ENCODE measurements at regions not wholly inside any gene's neighbourhood (a gene's known extent, or its start where the extent isn't known, plus 50 kb on each side); places are given as distances from the start of the nearest gene placed in this dataset.

DNA sequence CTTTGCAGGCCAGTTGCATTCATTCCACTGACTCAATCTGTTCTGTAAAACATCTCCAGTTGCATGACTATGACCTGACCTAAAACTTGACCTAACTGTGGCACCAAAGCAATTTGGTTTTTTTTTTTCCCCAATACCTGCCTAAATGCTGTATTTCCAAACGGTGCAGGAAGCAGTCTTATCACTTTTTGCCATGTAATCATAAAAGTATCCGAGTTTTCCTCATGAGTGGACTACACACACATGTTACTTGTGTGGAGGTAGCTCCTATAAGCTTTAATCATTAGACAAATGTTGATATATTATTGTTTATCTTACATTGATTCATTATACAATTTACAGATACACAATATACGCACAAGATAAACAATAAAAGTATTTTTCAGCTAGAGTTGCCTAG lies 373.7 kb downstream of the BTBD3 start:
- no peak overlapping the region for H2AFZ ChIP-seq (ENCODE audit: low read depth, low read length)
- no peak overlapping the region for H3K4me2 ChIP-seq (ENCODE audit: insufficient read depth, low read length)
- H3K36me3 ChIP-seq (ENCODE audit: insufficient read depth, low read length): no peaks in the 10 kb centered on the region
- no peaks in the 10 kb centered on the region for H4K20me1 ChIP-seq (ENCODE audit: insufficient read depth, low read length)
- no peaks in the 10 kb centered on the region for H3K9me3 ChIP-seq (ENCODE audit: insufficient read depth, low read length, severe bottlenecking)
- no peak for TF ChIP-seq EZH2 (IDR thresholded peaks at IDR 0.05; ENCODE audit: borderline replicate concordance, low read depth, low read length, severe bottlenecking)
- TF ChIP-seq, protein P1, sequence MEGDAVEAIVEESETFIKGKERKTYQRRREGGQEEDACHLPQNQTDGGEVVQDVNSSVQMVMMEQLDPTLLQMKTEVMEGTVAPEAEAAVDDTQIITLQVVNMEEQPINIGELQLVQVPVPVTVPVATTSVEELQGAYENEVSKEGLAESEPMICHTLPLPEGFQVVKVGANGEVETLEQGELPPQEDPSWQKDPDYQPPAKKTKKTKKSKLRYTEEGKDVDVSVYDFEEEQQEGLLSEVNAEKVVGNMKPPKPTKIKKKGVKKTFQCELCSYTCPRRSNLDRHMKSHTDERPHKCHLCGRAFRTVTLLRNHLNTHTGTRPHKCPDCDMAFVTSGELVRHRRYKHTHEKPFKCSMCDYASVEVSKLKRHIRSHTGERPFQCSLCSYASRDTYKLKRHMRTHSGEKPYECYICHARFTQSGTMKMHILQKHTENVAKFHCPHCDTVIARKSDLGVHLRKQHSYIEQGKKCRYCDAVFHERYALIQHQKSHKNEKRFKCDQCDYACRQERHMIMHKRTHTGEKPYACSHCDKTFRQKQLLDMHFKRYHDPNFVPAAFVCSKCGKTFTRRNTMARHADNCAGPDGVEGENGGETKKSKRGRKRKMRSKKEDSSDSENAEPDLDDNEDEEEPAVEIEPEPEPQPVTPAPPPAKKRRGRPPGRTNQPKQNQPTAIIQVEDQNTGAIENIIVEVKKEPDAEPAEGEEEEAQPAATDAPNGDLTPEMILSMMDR (IDR thresholded peaks at IDR 0.05; ENCODE audit: borderline replicate concordance, extremely low read depth, low read length, poor library complexity, severe bottlenecking): no peak
- H3K79me2 ChIP-seq (ENCODE audit: insufficient read depth, low read length): no peaks in the 10 kb centered on the region
- no peak overlapping the region for H3K4me3 ChIP-seq (ENCODE audit: low read depth in 1 of 2, low read length in 2 of 2)
- DNase-seq (no peak), ATAC-seq (ENCODE audit: insufficient read depth, low read depth) (no peak)
- no peaks in the 10 kb centered on the region for H3K27me3 ChIP-seq (ENCODE audit: insufficient read depth, low read length, poor library complexity)
- no peaks in the 10 kb centered on the region for H3K4me1 ChIP-seq (ENCODE audit: insufficient read depth, low read length)
- no peak overlapping the region for H3K9ac ChIP-seq (ENCODE audit: low read depth, low read length)
- no peak overlapping the region for H3K27ac ChIP-seq (ENCODE audit: low read length)

DNA sequence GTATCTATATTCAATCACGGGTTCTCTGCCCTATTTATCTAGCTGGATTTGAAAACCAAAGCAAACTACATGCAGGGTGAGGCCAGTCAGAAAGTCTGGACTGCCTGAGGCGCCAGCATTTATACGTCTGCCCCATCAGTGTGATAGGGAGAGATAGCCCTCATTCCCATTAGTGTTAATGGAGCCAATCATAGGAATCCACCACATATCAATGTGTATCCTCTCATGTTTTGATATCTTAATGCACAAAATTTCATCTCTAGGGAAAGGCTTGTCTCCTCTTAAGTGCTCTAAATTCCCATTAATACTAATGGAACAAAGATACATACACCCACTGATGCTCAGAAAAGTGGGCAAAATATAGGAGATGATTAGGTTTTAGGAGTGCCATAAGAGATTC lies 376.2 kb downstream of the BTBD3 start:
- peaks cover 1% of the 10 kb centered on the region for H3K9me3 ChIP-seq (ENCODE audit: insufficient read depth, low read length, severe bottlenecking)
- H3K4me2 ChIP-seq (ENCODE audit: insufficient read depth, low read length): no peak overlapping the region
- no peak overlapping the region for H3K27ac ChIP-seq (ENCODE audit: low read length)
- no peak overlapping the region for H3K9ac ChIP-seq (ENCODE audit: low read depth, low read length)
- H2AFZ ChIP-seq (ENCODE audit: low read depth, low read length): no peak overlapping the region
- no peak for DNase-seq
- no peaks in the 10 kb centered on the region for H4K20me1 ChIP-seq (ENCODE audit: insufficient read depth, low read length)
- no peak for ATAC-seq (ENCODE audit: insufficient read depth, low read depth)
- H3K4me3 ChIP-seq (ENCODE audit: low read depth in 1 of 2, low read length in 2 of 2): no peak overlapping the region
- H3K4me1 ChIP-seq (ENCODE audit: insufficient read depth, low read length): no peaks in the 10 kb centered on the region
- no peaks in the 10 kb centered on the region for H3K79me2 ChIP-seq (ENCODE audit: insufficient read depth, low read length)
- TF ChIP-seq, protein P1 (IDR thresholded peaks at IDR 0.05; ENCODE audit: borderline replicate concordance, extremely low read depth, low read length, poor library complexity, severe bottlenecking): no peak
- no peak for TF ChIP-seq EZH2 (IDR thresholded peaks at IDR 0.05; ENCODE audit: borderline replicate concordance, low read depth, low read length, severe bottlenecking)
- no peaks in the 10 kb centered on the region for H3K27me3 ChIP-seq (ENCODE audit: insufficient read depth, low read length, poor library complexity)
- no peaks in the 10 kb centered on the region for H3K36me3 ChIP-seq (ENCODE audit: insufficient read depth, low read length)

DNA sequence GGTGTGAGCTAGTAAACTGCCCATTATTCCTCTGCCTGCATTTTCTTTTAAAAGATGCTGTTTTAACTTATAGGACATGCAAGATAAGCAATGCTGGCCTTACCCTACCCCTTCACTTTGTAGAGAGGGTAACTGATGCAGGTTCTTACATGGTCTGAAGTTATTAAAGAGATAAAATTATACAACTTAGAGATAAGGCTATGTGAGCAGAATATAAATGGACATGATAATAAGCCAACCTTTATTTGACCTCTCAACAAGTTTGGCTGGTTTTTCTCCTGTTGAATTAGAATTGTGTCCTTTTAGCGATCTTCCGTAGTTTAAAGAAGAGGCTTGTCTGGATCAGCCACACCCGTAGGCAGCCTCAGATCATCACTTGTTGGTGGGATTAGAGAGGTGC lies 377.0 kb downstream of the BTBD3 start:
- no peaks in the 10 kb centered on the region for H3K27me3 ChIP-seq (ENCODE audit: insufficient read depth, low read length, poor library complexity)
- TF ChIP-seq, protein P1 (IDR thresholded peaks at IDR 0.05; ENCODE audit: borderline replicate concordance, extremely low read depth, low read length, poor library complexity, severe bottlenecking): no peak
- TF ChIP-seq EZH2 (IDR thresholded peaks at IDR 0.05; ENCODE audit: borderline replicate concordance, low read depth, low read length, severe bottlenecking): no peak
- H2AFZ ChIP-seq (ENCODE audit: low read depth, low read length): no peak overlapping the region
- no peaks in the 10 kb centered on the region for H3K4me1 ChIP-seq (ENCODE audit: insufficient read depth, low read length)
- H3K4me3 ChIP-seq (ENCODE audit: low read depth in 1 of 2, low read length in 2 of 2): no peak overlapping the region
- H3K4me2 ChIP-seq (ENCODE audit: insufficient read depth, low read length): no peak overlapping the region
- H4K20me1 ChIP-seq (ENCODE audit: insufficient read depth, low read length): no peaks in the 10 kb centered on the region
- no peaks in the 10 kb centered on the region for H3K79me2 ChIP-seq (ENCODE audit: insufficient read depth, low read length)
- H3K9me3 ChIP-seq (ENCODE audit: insufficient read depth, low read length, severe bottlenecking): peaks cover 3% of the 10 kb centered on the region
- no peak for DNase-seq
- no peak overlapping the region for H3K9ac ChIP-seq (ENCODE audit: low read depth, low read length)
- H3K27ac ChIP-seq (ENCODE audit: low read length): no peak overlapping the region
- no peak for ATAC-seq (ENCODE audit: insufficient read depth, low read depth)
- H3K36me3 ChIP-seq (ENCODE audit: insufficient read depth, low read length): no peaks in the 10 kb centered on the region
